ENCODE measurements at regions not wholly inside any gene's neighbourhood (a gene's known extent, or its start where the extent isn't known, plus 50 kb on each side); places are given as distances from the start of the nearest gene placed in this dataset.

- no peak overlapping the region for H3K4me3 Mint-ChIP-seq
- TF ChIP-seq CTCF (IDR thresholded peaks at IDR 0.05): no peak
- no peak for TF ChIP-seq EZH2 (IDR thresholded peaks at IDR 0.05; ENCODE audit: borderline replicate concordance, insufficient read depth, low read depth, low read length, poor library complexity, severe bottlenecking)
- Histone ChIP-seq H2AFZ (ENCODE audit: insufficient read depth, low read depth, low read length, poor library complexity, severe bottlenecking) (no peak overlapping the region), H3K4me3 (ENCODE audit: control extremely low read depth in 1 of 5, extremely low read depth in 1 of 5, insufficient read depth in 1 of 5, low read depth in 2 of 5, low read length in 4 of 5) (no peak overlapping the region), H3K36me3 (replicated peaks in 1 of 2; ENCODE audit: control extremely low read depth in 1 of 2, control insufficient read depth in 1 of 2, extremely low read depth in 1 of 2, insufficient read depth in 2 of 2, low read length in 1 of 2) (no peaks in the 10 kb centered on the region), H3K4me2 (replicated peaks; ENCODE audit: low read depth, low read length, poor library complexity, severe bottlenecking) (no peak overlapping the region), H3K9ac (ENCODE audit: low read length) (no peak overlapping the region), H3K4me1 (ENCODE audit: control insufficient read depth in 2 of 2, insufficient read depth in 2 of 2, low read length in 2 of 2) (no peaks in the 10 kb centered on the region), H3K79me2 (ENCODE audit: control insufficient read depth, insufficient read depth, low read length) (no peaks in the 10 kb centered on the region), H3K27ac (ENCODE audit: low read length in 2 of 2) (no peak overlapping the region), H4K20me1 (ENCODE audit: control insufficient read depth, insufficient read depth, low read length, poor library complexity, severe bottlenecking) (no peaks in the 10 kb centered on the region), H3K9me3 (ENCODE audit: control extremely low read depth in 1 of 3, control insufficient read depth in 2 of 3, insufficient read depth in 1 of 3, low read length in 2 of 3) (no peaks in the 10 kb centered on the region), H3K27me3 (replicated peaks in 1 of 4; ENCODE audit: control extremely low read depth in 1 of 4, control insufficient read depth in 3 of 4, insufficient read depth in 4 of 4, low read length in 3 of 4) (no peaks in the 10 kb centered on the region)
- DNase-seq: no peak
- no peaks in the 10 kb centered on the region for H3K27me3 Mint-ChIP-seq
- CTCF ChIA-PET: no interaction called here
- WGBS (ENCODE audit: insufficient coverage): no CpG with 5 or more reads among the region's 3 CpGs
- H3K27ac Mint-ChIP-seq: no peak overlapping the region
- intact Hi-C loops (cut with micrococcal nuclease): no loop called here
- H3K9me3 Mint-ChIP-seq (ENCODE audit: insufficient read depth): peaks cover 2% of the 10 kb centered on the region
- ATAC-seq (ENCODE audit: low read depth): no peak
- no peaks in the 10 kb centered on the region for H3K4me1 Mint-ChIP-seq
- POLR2A ChIA-PET: no interaction called here
These were observed 596.3 kb upstream of the CNTNAP2 start for GRCh38 chr7:145520284-145520683.

GRCh38 chr7:145511004-145511403 is 605.6 kb upstream of the CNTNAP2 start:
- no peak overlapping the region for H3K4me3 ChIP-seq (ENCODE audit: control extremely low read depth in 1 of 5, extremely low read depth in 1 of 5, insufficient read depth in 1 of 5, low read depth in 2 of 5, low read length in 4 of 5)
- no peaks in the 10 kb centered on the region for H3K79me2 ChIP-seq (ENCODE audit: control insufficient read depth, insufficient read depth, low read length)
- ChIA-PET POLR2A (no interaction called here), CTCF (no interaction called here)
- H3K27me3 ChIP-seq (replicated peaks in 1 of 4; ENCODE audit: control extremely low read depth in 1 of 4, control insufficient read depth in 3 of 4, insufficient read depth in 4 of 4, low read length in 3 of 4): no peaks in the 10 kb centered on the region
- H3K4me2 ChIP-seq (replicated peaks; ENCODE audit: low read depth, low read length, poor library complexity, severe bottlenecking): no peak overlapping the region
- H3K27ac Mint-ChIP-seq: no peak overlapping the region
- H3K9me3 Mint-ChIP-seq (ENCODE audit: insufficient read depth): peaks cover 6% of the 10 kb centered on the region
- H3K36me3 ChIP-seq (replicated peaks in 1 of 2; ENCODE audit: control extremely low read depth in 1 of 2, control insufficient read depth in 1 of 2, extremely low read depth in 1 of 2, insufficient read depth in 2 of 2, low read length in 1 of 2): no peaks in the 10 kb centered on the region
- no peaks in the 10 kb centered on the region for H3K27me3 Mint-ChIP-seq
- no peak for TF ChIP-seq EZH2 (IDR thresholded peaks at IDR 0.05; ENCODE audit: borderline replicate concordance, insufficient read depth, low read depth, low read length, poor library complexity, severe bottlenecking)
- TF ChIP-seq CTCF (IDR thresholded peaks at IDR 0.05): no peak
- H3K4me1 ChIP-seq (ENCODE audit: control insufficient read depth in 2 of 2, insufficient read depth in 2 of 2, low read length in 2 of 2): no peaks in the 10 kb centered on the region
- intact Hi-C loops (cut with micrococcal nuclease): no loop called here
- H3K9ac ChIP-seq (ENCODE audit: low read length): no peak overlapping the region
- no CpG with 5 or more reads among the region's 2 CpGs for WGBS (ENCODE audit: insufficient coverage)
- H3K9me3 ChIP-seq (ENCODE audit: control extremely low read depth in 1 of 3, control insufficient read depth in 2 of 3, insufficient read depth in 1 of 3, low read length in 2 of 3): no peaks in the 10 kb centered on the region
- H4K20me1 ChIP-seq (ENCODE audit: control insufficient read depth, insufficient read depth, low read length, poor library complexity, severe bottlenecking): no peaks in the 10 kb centered on the region
- H2AFZ ChIP-seq (ENCODE audit: insufficient read depth, low read depth, low read length, poor library complexity, severe bottlenecking): no peak overlapping the region
- DNase-seq (no peak), ATAC-seq (ENCODE audit: low read depth) (no peak)
- no peak overlapping the region for H3K4me3 Mint-ChIP-seq
- no peaks in the 10 kb centered on the region for H3K4me1 Mint-ChIP-seq
- no peak overlapping the region for H3K27ac ChIP-seq (ENCODE audit: low read length in 2 of 2)
